ENCODE measurements at regions not wholly inside any gene's neighbourhood (a gene's known extent, or its start where the extent isn't known, plus 50 kb on each side); places are given as distances from the start of the nearest gene placed in this dataset.
A peak's percentile ranks its signal among the peaks of the same experiment; 100 is the strongest.

GRCh38 chr18:45359275-45360009, 255.8 kb upstream of the SLC14A2 start:
- TSS peak; percentile 71 for BruUV-seq (replicated peaks)

DNA sequence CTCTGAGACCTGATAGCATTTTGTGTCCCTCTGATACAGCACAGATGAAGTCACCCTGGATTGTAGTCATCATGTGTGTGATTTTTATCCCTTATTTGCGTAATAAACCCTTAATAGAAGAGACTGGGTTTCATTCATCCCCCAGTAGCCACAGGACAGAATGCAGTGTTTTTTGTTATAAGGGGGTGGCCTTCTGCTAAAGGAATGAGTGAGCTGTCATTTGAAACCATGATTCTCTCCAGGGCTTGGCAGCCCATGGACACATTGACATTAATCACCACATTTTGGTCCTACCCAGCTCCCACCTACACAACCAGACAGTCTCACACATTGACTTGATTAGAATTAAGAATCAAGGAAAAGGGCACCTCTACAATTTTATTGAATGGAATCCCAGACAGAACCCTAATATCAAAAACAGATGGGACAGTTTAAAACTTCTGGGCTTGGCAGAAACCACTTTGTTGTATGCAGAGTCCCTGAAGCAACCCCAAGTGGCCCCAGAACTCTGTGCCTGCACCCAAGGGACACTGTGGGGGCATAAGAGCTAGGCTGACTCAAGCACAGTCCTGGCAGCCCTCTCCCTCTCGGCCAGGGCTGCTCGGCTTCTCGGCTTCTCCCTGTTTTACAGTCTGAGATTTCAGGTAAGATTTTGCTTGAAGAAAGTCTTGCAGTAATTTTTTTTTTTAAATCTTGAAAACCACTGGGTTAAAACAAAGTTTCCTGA, 254.0 kb upstream of the SLC14A2 start:
- CTCF ChIA-PET = no interaction called here
- intact Hi-C loops (cut with micrococcal nuclease; ENCODE audit: unreplicated experiment) = no loop called here
- H3K36me3 ChIP-seq (ENCODE audit: control insufficient read depth, insufficient read depth, low read length) = no peaks in the 10 kb centered on the region
- Mint-ChIP-seq H3K27ac (ENCODE audit: unreplicated experiment) (peak overlapping the region; percentile 97), H3K9me3 (ENCODE audit: unreplicated experiment) (no peaks in the 10 kb centered on the region), H3K27me3 (ENCODE audit: insufficient read depth, unreplicated experiment) (no peaks in the 10 kb centered on the region), H3K4me1 (ENCODE audit: low read depth, unreplicated experiment) (peaks cover 26% of the 10 kb centered on the region), H3K4me3 (ENCODE audit: unreplicated experiment) (no peak overlapping the region), H3K36me3 (ENCODE audit: insufficient read depth, unreplicated experiment) (peaks cover 6% of the 10 kb centered on the region)
- H3K4me1 ChIP-seq = peaks cover 26% of the 10 kb centered on the region
- no peaks in the 10 kb centered on the region for H3K9me3 ChIP-seq
- POLR2A ChIA-PET = no interaction called here
- no TSS peak for BruUV-seq (replicated peaks)
- TF ChIP-seq, protein P1, sequence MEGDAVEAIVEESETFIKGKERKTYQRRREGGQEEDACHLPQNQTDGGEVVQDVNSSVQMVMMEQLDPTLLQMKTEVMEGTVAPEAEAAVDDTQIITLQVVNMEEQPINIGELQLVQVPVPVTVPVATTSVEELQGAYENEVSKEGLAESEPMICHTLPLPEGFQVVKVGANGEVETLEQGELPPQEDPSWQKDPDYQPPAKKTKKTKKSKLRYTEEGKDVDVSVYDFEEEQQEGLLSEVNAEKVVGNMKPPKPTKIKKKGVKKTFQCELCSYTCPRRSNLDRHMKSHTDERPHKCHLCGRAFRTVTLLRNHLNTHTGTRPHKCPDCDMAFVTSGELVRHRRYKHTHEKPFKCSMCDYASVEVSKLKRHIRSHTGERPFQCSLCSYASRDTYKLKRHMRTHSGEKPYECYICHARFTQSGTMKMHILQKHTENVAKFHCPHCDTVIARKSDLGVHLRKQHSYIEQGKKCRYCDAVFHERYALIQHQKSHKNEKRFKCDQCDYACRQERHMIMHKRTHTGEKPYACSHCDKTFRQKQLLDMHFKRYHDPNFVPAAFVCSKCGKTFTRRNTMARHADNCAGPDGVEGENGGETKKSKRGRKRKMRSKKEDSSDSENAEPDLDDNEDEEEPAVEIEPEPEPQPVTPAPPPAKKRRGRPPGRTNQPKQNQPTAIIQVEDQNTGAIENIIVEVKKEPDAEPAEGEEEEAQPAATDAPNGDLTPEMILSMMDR (IDR thresholded peaks at IDR 0.05; ENCODE audit: insufficient read depth in 1 of 2, low read depth in 1 of 2, low read length in 1 of 2, severe bottlenecking in 1 of 2, unreplicated experiment in 1 of 2) = no peak
- DNase-seq = no peak
- H3K27me3 ChIP-seq (replicated peaks; ENCODE audit: control insufficient read depth, insufficient read depth, low read length) = no peaks in the 10 kb centered on the region
- no peak overlapping the region for H3K4me3 ChIP-seq (ENCODE audit: low read depth, low read length)

More at GRCh38 chr18:45359275-45360009, 255.8 kb upstream of the SLC14A2 start:
- Mint-ChIP-seq H3K4me3 (ENCODE audit: unreplicated experiment) (peak overlapping the region; percentile 50), H3K27me3 (ENCODE audit: insufficient read depth, unreplicated experiment) (no peaks in the 10 kb centered on the region), H3K9me3 (ENCODE audit: unreplicated experiment) (no peaks in the 10 kb centered on the region), H3K27ac (ENCODE audit: unreplicated experiment) (peak overlapping the region; percentile 97), H3K4me1 (ENCODE audit: low read depth, unreplicated experiment) (peaks cover 25% of the 10 kb centered on the region), H3K36me3 (ENCODE audit: insufficient read depth, unreplicated experiment) (peaks cover 6% of the 10 kb centered on the region)
- ChIA-PET POLR2A (interaction anchor here (0.6 kb wide), 1 partner anchor 442 kb away, joined by 3 read pairs; no protein-coding TSS in a partner anchor), CTCF (no interaction called here)
- intact Hi-C loops (cut with micrococcal nuclease; ENCODE audit: unreplicated experiment) = loop anchor here (2.0 to 10.0 kb wide), 2 partner anchors 23 to 565 kb away; no protein-coding TSS in a partner anchor
- peaks cover 26% of the 10 kb centered on the region for H3K4me1 ChIP-seq
- DNase-seq = peak; percentile 84 to 92
- no peaks in the 10 kb centered on the region for H3K36me3 ChIP-seq (ENCODE audit: control insufficient read depth, insufficient read depth, low read length)
- H3K27me3 ChIP-seq (replicated peaks; ENCODE audit: control insufficient read depth, insufficient read depth, low read length) = no peaks in the 10 kb centered on the region
- no peaks in the 10 kb centered on the region for H3K9me3 ChIP-seq
- TF ChIP-seq, protein P1 (IDR thresholded peaks at IDR 0.05; ENCODE audit: insufficient read depth in 1 of 2, low read depth in 1 of 2, low read length in 1 of 2, severe bottlenecking in 1 of 2, unreplicated experiment in 1 of 2) = no peak
- H3K4me3 ChIP-seq (ENCODE audit: low read depth, low read length) = no peak overlapping the region

DNA sequence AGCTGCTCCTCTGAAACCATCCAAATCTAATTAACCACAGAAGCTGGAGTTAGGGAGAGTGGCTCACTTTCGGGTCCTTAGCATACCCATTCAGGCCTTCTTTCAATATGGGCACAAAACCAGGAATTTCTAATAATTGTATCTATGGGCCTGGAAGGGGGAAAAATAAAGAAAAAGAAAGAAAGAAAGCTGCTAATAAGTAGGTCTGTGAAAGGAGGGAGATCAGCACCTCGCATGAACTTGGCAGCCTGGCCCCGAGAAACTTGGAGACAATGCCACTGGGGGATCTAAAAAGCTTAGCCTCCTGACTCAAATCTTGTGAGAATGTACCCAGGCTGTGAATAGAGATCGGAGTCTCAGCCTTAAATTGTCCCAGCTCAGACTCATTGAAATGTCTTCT, 252.1 kb upstream of the SLC14A2 start:
- Histone ChIP-seq H3K4me1 (peaks cover 20% of the 10 kb centered on the region), H3K27me3 (replicated peaks; ENCODE audit: control insufficient read depth, insufficient read depth, low read length) (no peaks in the 10 kb centered on the region), H3K9me3 (no peaks in the 10 kb centered on the region), H3K4me3 (ENCODE audit: low read depth, low read length) (no peak overlapping the region), H3K36me3 (ENCODE audit: control insufficient read depth, insufficient read depth, low read length) (no peaks in the 10 kb centered on the region)
- Mint-ChIP-seq H3K27ac (ENCODE audit: unreplicated experiment) (no peak overlapping the region), H3K4me3 (ENCODE audit: unreplicated experiment) (no peak overlapping the region), H3K4me1 (ENCODE audit: low read depth, unreplicated experiment) (peaks cover 31% of the 10 kb centered on the region), H3K36me3 (ENCODE audit: insufficient read depth, unreplicated experiment) (peaks cover 6% of the 10 kb centered on the region), H3K27me3 (ENCODE audit: insufficient read depth, unreplicated experiment) (no peaks in the 10 kb centered on the region), H3K9me3 (ENCODE audit: unreplicated experiment) (no peaks in the 10 kb centered on the region)
- ChIA-PET POLR2A (no interaction called here), CTCF (no interaction called here)
- intact Hi-C loops (cut with micrococcal nuclease; ENCODE audit: unreplicated experiment) = no loop called here
- TF ChIP-seq, protein P1 (IDR thresholded peaks at IDR 0.05; ENCODE audit: insufficient read depth in 1 of 2, low read depth in 1 of 2, low read length in 1 of 2, severe bottlenecking in 1 of 2, unreplicated experiment in 1 of 2) = no peak
- DNase-seq = no peak
- no TSS peak for BruUV-seq (replicated peaks)

Measured in Caco-2 (cell line).